ELR (cell line): ENCODE measurements at regions not wholly inside any gene's neighbourhood (a gene's known extent, or its start where the extent isn't known, plus 50 kb on each side); places are given as distances from the start of the nearest gene placed in this dataset.
"Not testable (repeated sequence)": the region's sequence is repeated elsewhere in the genome, so short reads cannot be mapped to it uniquely, and the experiment has no call there.

Experiments
- DNase-seq: peaks from one replicate; pipeline ENCODE4 v3.0.0-alpha.2; 2015; ENCODE audit warnings: low read depth

GRCh38 chrX:81348388-81348787, 146.5 kb downstream of the SH3BGRL start:
- DNase-seq = no peak

- no peak for DNase-seq
Observed at GRCh38 chrX:81354954-81355353, 153.1 kb downstream of the SH3BGRL start.

GRCh38 chrX:81355436-81355835, 153.5 kb downstream of the SH3BGRL start:
- no peak for DNase-seq

GRCh38 chrX:81367291-81367690, 165.4 kb downstream of the SH3BGRL start:
- no peak for DNase-seq

- DNase-seq = peak; percentile 28
Observed at GRCh38 chrX:81377329-81377728, 175.4 kb downstream of the SH3BGRL start.

GRCh38 chrX:81378560-81378959, 176.7 kb downstream of the SH3BGRL start:
- DNase-seq = no peak

- DNase-seq = no peak
Observed at GRCh38 chrX:81390237-81390636, 188.3 kb downstream of the SH3BGRL start.

GRCh38 chrX:81392396-81392795, 190.5 kb downstream of the SH3BGRL start:
- DNase-seq = no peak

- DNase-seq = no peak
Observed at GRCh38 chrX:81405781-81406180, 203.9 kb downstream of the SH3BGRL start.

GRCh38 chrX:81411517-81411916, 209.6 kb downstream of the SH3BGRL start:
- no peak for DNase-seq

- no peak for DNase-seq
Observed at GRCh38 chrX:81412428-81412827, 210.5 kb downstream of the SH3BGRL start.

GRCh38 chrX:81412857-81413256, 211.0 kb downstream of the SH3BGRL start:
- not testable (repeated sequence) for DNase-seq

- no peak for DNase-seq
Observed at GRCh38 chrX:81414630-81415029, 212.7 kb downstream of the SH3BGRL start.
